Natural killer cell (primary cell): ENCODE measurements at regions not wholly inside any gene's neighbourhood (a gene's known extent, or its start where the extent isn't known, plus 50 kb on each side); places are given as distances from the start of the nearest gene placed in this dataset.
A peak's percentile ranks its signal among the peaks of the same experiment; 100 is the strongest.

Experiments
- ATAC-seq, 3 donors: fragments of 150-1000 bp in 2 of 3; fragments of 200-7000 bp in 1 of 3; cut with Tn5 transposase; 1 replicate in 1 of 3; 2 replicates in 2 of 3; pipeline ENCODE4 v1.10.0; 2021; ENCODE audit warnings: mild to moderate bottlenecking in 2 of 3, moderate library complexity in 2 of 3
- DNase-seq, 2 donors: peaks; one replicate each; pipeline versions ENCODE4 v3.0.0 to v3.0.0-alpha.2; 2013 to 2021; ENCODE audit warnings: mixed read lengths in 1 of 2
- H3K27ac ChIP-seq: one replicate; pipeline ENCODE4 v1.5.1; 2013; ENCODE audit warnings: mild to moderate bottlenecking, low read length
- H3K27me3 ChIP-seq: one replicate; pipeline ENCODE4 v1.6.1; 2013; ENCODE audit warnings: low read length; ENCODE audit not compliant: control insufficient read depth, insufficient read depth
- H3K36me3 ChIP-seq: one replicate; pipeline ENCODE4 v1.6.1; 2013; ENCODE audit warnings: low read length; ENCODE audit not compliant: control insufficient read depth, insufficient read depth
- H3K4me1 ChIP-seq: one replicate; pipeline ENCODE4 v1.6.1; 2013; ENCODE audit warnings: low read length; ENCODE audit not compliant: control insufficient read depth, insufficient read depth
- H3K4me3 ChIP-seq: one replicate; pipeline ENCODE4 v1.5.1; 2013; ENCODE audit warnings: low read length
- H3K9me3 ChIP-seq: one replicate; pipeline ENCODE4 v1.6.1; 2013; ENCODE audit warnings: low read length; ENCODE audit not compliant: control insufficient read depth, insufficient read depth
- H3K27ac Mint-ChIP-seq, 2 donors: one replicate each; pipeline ENCODE4 v1.8.0; 2022; ENCODE audit warnings: mild to moderate bottlenecking in 2 of 2, mixed read lengths in 2 of 2, moderate library complexity in 1 of 2
- H3K27me3 Mint-ChIP-seq, 2 donors: one replicate each; pipeline ENCODE4 v1.8.0; 2022; ENCODE audit warnings: low read depth in 2 of 2, mixed read lengths in 2 of 2
- H3K36me3 Mint-ChIP-seq: one replicate; pipeline ENCODE4 v1.8.0; 2022; ENCODE audit warnings: mixed read lengths
- H3K4me1 Mint-ChIP-seq, 2 donors: one replicate each; pipeline ENCODE4 v1.8.0; 2022; ENCODE audit warnings: mixed read lengths in 2 of 2
- H3K4me3 Mint-ChIP-seq: one replicate; pipeline ENCODE4 v1.8.0; 2022; ENCODE audit warnings: mild to moderate bottlenecking, moderate library complexity, mixed read lengths
- H3K9me3 Mint-ChIP-seq, 2 donors: one replicate each; pipeline ENCODE4 v1.8.0; 2022; ENCODE audit warnings: mixed read lengths in 2 of 2
- CTCF ChIP-seq: fragments of 200-600 bp; IDR thresholded peaks from one replicate; pipeline ENCODE4 v1.8.0; 2022; ENCODE audit warnings: antibody characterized with exemption
- WGBS: methylation state at CpG from one replicate; pipeline ENCODE4 v1.1.7; 2013; ENCODE audit warnings: missing lambda C conversion rate; ENCODE audit not compliant: insufficient coverage; 5-methylcytosine and 5-hydroxymethylcytosine counted together
- intact Hi-C: fragments of 100-400 bp; cut with micrococcal nuclease; formaldehyde crosslinking; loops from one replicate; pipeline ENCODE4 v1.14.2; 2022

DNA sequence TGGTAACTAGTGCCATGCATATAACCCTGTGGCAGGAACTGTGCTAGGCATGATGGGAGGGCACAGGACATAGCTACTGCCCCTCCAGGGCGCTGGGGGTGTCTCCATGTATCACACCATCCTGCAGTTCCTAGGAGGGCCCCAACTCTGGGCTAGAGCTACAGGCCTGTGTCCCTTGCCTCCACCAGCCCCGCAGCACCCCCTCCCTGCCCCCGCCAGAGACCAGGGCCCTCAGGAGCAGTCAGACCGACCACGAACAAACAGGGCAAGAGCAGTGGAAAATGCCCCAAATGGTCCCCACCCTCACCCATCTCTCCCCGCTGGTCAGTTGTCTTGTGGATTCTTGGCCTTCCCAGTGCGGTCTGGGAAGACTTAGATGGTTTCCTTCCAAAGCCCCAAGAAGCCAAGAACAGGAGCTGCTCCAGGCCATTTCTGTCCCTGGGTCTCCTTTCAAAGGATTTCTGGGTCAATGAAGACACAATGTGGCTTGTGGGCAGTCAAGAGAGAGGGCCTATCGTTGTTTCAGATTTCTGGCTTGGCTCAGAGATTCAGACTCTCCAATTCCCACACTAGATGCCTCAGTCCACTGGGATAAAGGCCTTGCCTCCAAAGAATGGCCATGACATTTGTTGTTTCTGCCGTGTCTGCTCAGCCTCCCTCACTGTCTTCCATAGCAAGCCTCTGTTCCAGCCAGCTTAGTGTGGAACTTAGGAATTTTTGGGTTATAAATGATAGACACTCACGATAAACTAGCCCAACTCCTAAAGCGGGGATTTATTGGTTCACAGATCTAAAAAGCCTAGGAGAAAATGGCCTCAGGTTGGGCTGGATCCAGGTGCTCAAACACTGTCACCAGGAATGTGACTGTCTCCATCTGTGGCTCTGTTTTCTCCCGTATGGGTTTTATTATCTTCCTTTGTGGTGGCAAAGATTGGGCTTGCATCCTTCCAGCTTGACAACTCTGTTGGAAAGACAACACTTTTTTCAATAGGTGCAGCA, 80.6 kb downstream of the LSM3 start:
- no peak for DNase-seq
- Histone ChIP-seq H3K36me3 (no peaks in the 10 kb centered on the region), H3K4me1 (no peaks in the 10 kb centered on the region), H3K27me3 (no peaks in the 10 kb centered on the region), H3K9me3 (no peaks in the 10 kb centered on the region), H3K27ac (no peak overlapping the region), H3K4me3 (no peak overlapping the region)
- ATAC-seq, result no peak
- 85% methylated on average over 12 of the region's 12 CpGs for WGBS
- no peaks in the 10 kb centered on the region for H3K9me3 Mint-ChIP-seq
- intact Hi-C loops, result no loop called here
- H3K4me3 Mint-ChIP-seq, result no peak overlapping the region
- no peak overlapping the region for H3K27ac Mint-ChIP-seq
- TF ChIP-seq CTCF, result no peak
- H3K36me3 Mint-ChIP-seq, result no peaks in the 10 kb centered on the region
- H3K4me1 Mint-ChIP-seq, result no peaks in the 10 kb centered on the region
- H3K27me3 Mint-ChIP-seq, result peaks cover 0 to 10% of the 10 kb centered on the region in 2 donors

GRCh38 chr3:14260463-14260862, 81.8 kb downstream of the LSM3 start:
- WGBS, result 83% methylated on average over 7 of the region's 7 CpGs
- ATAC-seq (no peak), DNase-seq (no peak)
- no peaks in the 10 kb centered on the region for H3K9me3 Mint-ChIP-seq
- H3K27ac ChIP-seq, result no peak overlapping the region
- H3K9me3 ChIP-seq, result no peaks in the 10 kb centered on the region
- H3K27ac Mint-ChIP-seq, result no peak overlapping the region
- H3K4me1 ChIP-seq, result no peaks in the 10 kb centered on the region
- H3K4me1 Mint-ChIP-seq, result no peaks in the 10 kb centered on the region
- H3K4me3 Mint-ChIP-seq, result no peak overlapping the region
- peaks cover 0 to 9% of the 10 kb centered on the region in 2 donors for H3K27me3 Mint-ChIP-seq
- H3K27me3 ChIP-seq, result no peaks in the 10 kb centered on the region
- TF ChIP-seq CTCF, result no peak
- intact Hi-C loops, result no loop called here
- H3K36me3 ChIP-seq, result no peaks in the 10 kb centered on the region
- no peaks in the 10 kb centered on the region for H3K36me3 Mint-ChIP-seq
- no peak overlapping the region for H3K4me3 ChIP-seq

DNA sequence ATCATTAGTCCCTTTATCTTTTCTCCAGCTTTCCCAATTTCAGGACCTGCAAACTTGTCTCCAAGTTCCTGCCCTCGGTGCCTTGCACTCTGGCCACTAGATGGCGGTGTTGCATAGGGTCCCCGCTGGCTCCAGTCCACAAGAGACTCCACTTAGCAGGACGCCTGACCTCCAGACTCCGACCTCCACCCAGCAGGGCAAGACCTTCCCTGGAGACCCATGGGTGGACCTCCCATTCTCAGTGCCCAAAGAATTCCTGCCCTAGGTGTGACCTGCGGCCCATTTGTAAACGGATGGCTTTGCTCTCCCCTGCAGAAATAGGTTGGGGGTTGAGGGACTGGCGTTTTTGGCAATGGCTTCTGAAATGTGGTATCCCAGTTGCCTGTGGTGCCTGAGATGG, 82.6 kb downstream of the LSM3 start:
- H3K27ac ChIP-seq, result no peak overlapping the region
- Mint-ChIP-seq H3K9me3 (no peaks in the 10 kb centered on the region), H3K4me1 (no peaks in the 10 kb centered on the region), H3K27me3 (peaks cover 0 to 11% of the 10 kb centered on the region in 2 donors), H3K4me3 (no peak overlapping the region), H3K27ac (no peak overlapping the region), H3K36me3 (no peaks in the 10 kb centered on the region)
- no peak overlapping the region for H3K4me3 ChIP-seq
- intact Hi-C loops, result loop anchor here (1.0 kb wide), 3 partner anchors 207 to 365 kb away; no protein-coding TSS in a partner anchor
- peak; percentile 99 for TF ChIP-seq CTCF
- ATAC-seq, result peak; percentile 74 to 89 (median 78)
- H3K9me3 ChIP-seq, result no peaks in the 10 kb centered on the region
- DNase-seq, result peak; percentile 76 to 85
- H3K36me3 ChIP-seq, result no peaks in the 10 kb centered on the region
- 26% methylated on average over 8 of the region's 8 CpGs for WGBS
- H3K4me1 ChIP-seq, result no peaks in the 10 kb centered on the region
- no peaks in the 10 kb centered on the region for H3K27me3 ChIP-seq
